Gastrocnemius medialis (tissue), 4 donors: ENCODE measurements at regions not wholly inside any gene's neighbourhood (a gene's known extent, or its start where the extent isn't known, plus 50 kb on each side); places are given as distances from the start of the nearest gene placed in this dataset.
"Not testable (repeated sequence)": the region's sequence is repeated elsewhere in the genome, so short reads cannot be mapped to it uniquely, and the experiment has no call there.

Experiments used
- ATAC-seq, 2 donors: fragments of 150-250 bp; one replicate each; pipeline ENCODE4 v1.9.1; 2016
- DNase-seq, 2 donors: peaks; one replicate each; pipeline ENCODE4 v3.0.0-alpha.2; 2019
- H3K27ac ChIP-seq, 4 donors: fragments of 200-600 bp; sonication (generic); 1 replicate in 1 of 4; 2 replicates in 3 of 4; pipeline ENCODE4 v1.5.1; 2016 to 2018; ENCODE audit warnings: mild to moderate bottlenecking in 2 of 4, moderate library complexity in 1 of 4
- H3K27me3 ChIP-seq, 3 donors: fragments of 200-600 bp; sonication (generic) in 2 of 3; 1 replicate in 1 of 3; 2 replicates in 2 of 3; pipeline versions ENCODE4 v1.5.1 to v1.6.0; 2016 to 2019; ENCODE audit warnings: mild to moderate bottlenecking in 1 of 3, moderate library complexity in 1 of 3
- H3K36me3 ChIP-seq, 2 donors: fragments of 200-600 bp; sonication (generic) in 1 of 2; one replicate each; pipeline ENCODE4 v1.5.1; 2017 to 2018
- H3K4me1 ChIP-seq, 2 donors: fragments of 200-600 bp; sonication (generic) in 1 of 2; one replicate each; pipeline ENCODE4 v1.5.1; 2016 to 2017; ENCODE audit warnings: mild to moderate bottlenecking in 2 of 2
- H3K4me3 ChIP-seq, 4 donors: fragments of 200-600 bp; sonication (generic) in 3 of 4; 1 replicate in 1 of 4; 2 replicates in 3 of 4; pipeline ENCODE4 v1.5.1; 2016 to 2019; ENCODE audit warnings: mild to moderate bottlenecking in 2 of 4
- H3K9me3 ChIP-seq, 3 donors: fragments of 200-600 bp; sonication (generic) in 2 of 3; 1 replicate in 1 of 3; 2 replicates in 2 of 3; pipeline ENCODE4 v1.5.1; 2016 to 2019
- POLR2A ChIP-seq, 2 donors: fragments of 450-650 bp; IDR thresholded peaks; one replicate each; pipeline ENCODE4 v1.6.1; 2017; ENCODE audit warnings: antibody characterized with exemption in 2 of 2, mild to moderate bottlenecking in 2 of 2, moderate library complexity in 2 of 2
- in situ Hi-C, 4 donors: fragments of 200-750 bp; cut with MboI; loops; one replicate each; pipeline versions ENCODE4 v1.15.0 to v1.8.0; 2017; ENCODE audit warnings: low sequenced_read_pairs in 4 of 4
- intact Hi-C: fragments of 100-400 bp; cut with DNase I; formaldehyde crosslinking; loops from one replicate; pipeline ENCODE4 v1.15.1; 2023; ENCODE audit warnings: low total_unique reads
- TF ChIP-seq, protein P1 (sequence below), 5 experiments: fragments of 450-650 bp in 3 of 5; fragments of 200-600 bp in 2 of 5; sonication (generic) in 2 of 5; IDR thresholded peaks in 4 of 5; conservative IDR thresholded peaks in 1 of 5; 1 replicate in 4 of 5; 2 replicates in 1 of 5; pipeline ENCODE4 v1.5.1; 2016 to 2019; ENCODE audit warnings: antibody characterized with exemption in 5 of 5, mild to moderate bottlenecking in 3 of 5, moderate library complexity in 3 of 5

DNA sequence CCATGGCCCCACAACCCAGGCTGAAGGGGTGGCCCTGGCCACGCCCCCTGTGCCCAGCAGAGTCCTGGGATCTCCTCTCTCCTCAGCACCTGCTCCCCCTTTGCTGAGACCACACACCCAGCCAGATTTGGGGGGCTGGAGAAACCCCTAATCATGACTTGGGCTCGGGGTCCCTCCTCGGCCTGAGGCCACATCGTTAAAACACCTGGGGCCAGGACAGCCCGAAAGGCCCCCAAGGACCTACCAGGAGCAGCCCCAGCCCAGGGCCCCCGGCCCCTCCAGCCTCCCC, 116.7 kb downstream of the FAM53A start:
- in situ Hi-C loops, result no loop called here
- peaks cover 39 to 50% (median 47%) of the 10 kb centered on the region in 3 donors for H3K27me3 ChIP-seq
- TF ChIP-seq, protein P1, sequence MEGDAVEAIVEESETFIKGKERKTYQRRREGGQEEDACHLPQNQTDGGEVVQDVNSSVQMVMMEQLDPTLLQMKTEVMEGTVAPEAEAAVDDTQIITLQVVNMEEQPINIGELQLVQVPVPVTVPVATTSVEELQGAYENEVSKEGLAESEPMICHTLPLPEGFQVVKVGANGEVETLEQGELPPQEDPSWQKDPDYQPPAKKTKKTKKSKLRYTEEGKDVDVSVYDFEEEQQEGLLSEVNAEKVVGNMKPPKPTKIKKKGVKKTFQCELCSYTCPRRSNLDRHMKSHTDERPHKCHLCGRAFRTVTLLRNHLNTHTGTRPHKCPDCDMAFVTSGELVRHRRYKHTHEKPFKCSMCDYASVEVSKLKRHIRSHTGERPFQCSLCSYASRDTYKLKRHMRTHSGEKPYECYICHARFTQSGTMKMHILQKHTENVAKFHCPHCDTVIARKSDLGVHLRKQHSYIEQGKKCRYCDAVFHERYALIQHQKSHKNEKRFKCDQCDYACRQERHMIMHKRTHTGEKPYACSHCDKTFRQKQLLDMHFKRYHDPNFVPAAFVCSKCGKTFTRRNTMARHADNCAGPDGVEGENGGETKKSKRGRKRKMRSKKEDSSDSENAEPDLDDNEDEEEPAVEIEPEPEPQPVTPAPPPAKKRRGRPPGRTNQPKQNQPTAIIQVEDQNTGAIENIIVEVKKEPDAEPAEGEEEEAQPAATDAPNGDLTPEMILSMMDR (IDR thresholded peaks at IDR 0.05 in 4 of 5, conservative IDR thresholded peaks at IDR 0.05 in 1 of 5), result no peak
- no peak for TF ChIP-seq POLR2A (IDR thresholded peaks at IDR 0.05)
- DNase-seq (no peak), ATAC-seq (no peak)
- intact Hi-C loops, result no loop called here
- H3K27ac ChIP-seq, result no peak overlapping the region
- no peaks in the 10 kb centered on the region for H3K4me1 ChIP-seq
- no peak overlapping the region for H3K4me3 ChIP-seq
- H3K9me3 ChIP-seq, result no peaks in the 10 kb centered on the region
- H3K36me3 ChIP-seq, result no peaks in the 10 kb centered on the region

DNA sequence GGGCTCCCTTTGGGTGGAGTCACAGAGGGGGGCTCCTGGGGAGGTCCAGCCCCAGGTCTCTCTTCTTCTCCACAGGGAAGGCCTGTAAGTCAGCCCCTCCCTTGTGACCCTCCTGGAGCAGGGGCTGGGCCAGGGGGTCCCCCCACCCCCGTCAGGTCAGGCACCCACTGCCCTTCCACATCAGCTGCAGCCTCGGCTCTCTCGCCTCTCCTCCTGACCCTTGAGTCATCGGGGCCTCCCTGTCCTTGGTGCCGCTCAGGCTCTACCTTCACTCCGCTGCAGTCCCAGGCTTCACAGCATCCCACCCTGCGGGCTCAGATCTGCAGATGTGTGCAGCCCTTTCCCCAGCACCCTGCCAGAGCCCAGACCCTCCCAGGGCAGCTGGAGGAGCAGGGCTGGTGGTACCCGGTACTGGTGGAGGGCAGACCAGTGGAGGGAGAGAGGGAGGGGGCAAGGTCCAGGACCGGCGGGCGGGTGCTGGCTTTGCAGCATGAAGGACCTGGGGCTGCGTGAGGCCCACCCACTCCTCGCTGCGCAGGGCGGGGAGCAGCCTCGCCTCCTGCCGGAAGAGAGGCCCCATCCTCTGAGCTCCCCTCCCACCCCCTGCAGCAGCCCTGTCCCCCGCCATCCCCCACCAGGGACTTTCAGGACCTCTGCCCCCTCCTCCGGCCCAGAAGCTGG, 117.1 kb downstream of the FAM53A start:
- no peak for DNase-seq
- Histone ChIP-seq H3K36me3 (no peaks in the 10 kb centered on the region), H3K27ac (no peak overlapping the region), H3K4me3 (no peak overlapping the region), H3K4me1 (no peaks in the 10 kb centered on the region), H3K9me3 (no peaks in the 10 kb centered on the region), H3K27me3 (peaks cover 43 to 55% (median 50%) of the 10 kb centered on the region in 3 donors)
- in situ Hi-C loops (no loop called here), intact Hi-C loops (no loop called here)
- ATAC-seq, result no peak
- no peak for TF ChIP-seq POLR2A (IDR thresholded peaks at IDR 0.05)
- TF ChIP-seq, protein P1 (IDR thresholded peaks at IDR 0.05 in 4 of 5, conservative IDR thresholded peaks at IDR 0.05 in 1 of 5), result no peak

DNA sequence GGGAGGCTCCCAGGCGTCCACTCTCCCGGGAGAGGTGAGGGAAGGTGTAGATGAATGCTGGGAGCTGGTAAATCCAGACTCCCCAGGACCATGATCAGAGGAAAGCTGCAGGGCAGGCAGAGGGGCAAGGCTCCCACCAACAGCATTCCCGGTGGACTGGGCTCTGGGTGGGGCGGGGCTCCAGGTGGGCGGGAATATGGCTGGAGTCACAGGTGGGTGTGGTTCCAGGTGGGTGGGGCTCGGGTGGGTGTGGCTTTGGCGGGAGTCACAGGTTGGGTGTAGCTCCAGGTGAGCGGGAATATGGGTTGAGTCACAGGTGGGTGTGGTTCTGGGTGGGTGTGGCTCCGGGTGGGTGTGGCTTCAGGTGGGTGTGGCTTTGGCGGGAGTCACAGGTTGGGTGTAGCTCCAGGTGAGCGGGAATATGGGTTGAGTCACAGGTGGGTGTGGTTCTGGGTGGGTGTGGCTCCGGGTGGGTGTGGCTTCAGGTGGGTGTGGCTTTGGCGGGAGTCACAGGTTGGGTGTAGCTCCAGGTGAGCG, 117.7 kb downstream of the FAM53A start:
- H3K36me3 ChIP-seq, ATAC-seq, H3K4me1 ChIP-seq, in situ Hi-C loops, H3K9me3 ChIP-seq, H3K27ac ChIP-seq, DNase-seq, intact Hi-C loops, H3K4me3 ChIP-seq: not testable (repeated sequence)
- peaks cover 49 to 60% (median 50%) of the 10 kb centered on the region in 3 donors for H3K27me3 ChIP-seq

DNA sequence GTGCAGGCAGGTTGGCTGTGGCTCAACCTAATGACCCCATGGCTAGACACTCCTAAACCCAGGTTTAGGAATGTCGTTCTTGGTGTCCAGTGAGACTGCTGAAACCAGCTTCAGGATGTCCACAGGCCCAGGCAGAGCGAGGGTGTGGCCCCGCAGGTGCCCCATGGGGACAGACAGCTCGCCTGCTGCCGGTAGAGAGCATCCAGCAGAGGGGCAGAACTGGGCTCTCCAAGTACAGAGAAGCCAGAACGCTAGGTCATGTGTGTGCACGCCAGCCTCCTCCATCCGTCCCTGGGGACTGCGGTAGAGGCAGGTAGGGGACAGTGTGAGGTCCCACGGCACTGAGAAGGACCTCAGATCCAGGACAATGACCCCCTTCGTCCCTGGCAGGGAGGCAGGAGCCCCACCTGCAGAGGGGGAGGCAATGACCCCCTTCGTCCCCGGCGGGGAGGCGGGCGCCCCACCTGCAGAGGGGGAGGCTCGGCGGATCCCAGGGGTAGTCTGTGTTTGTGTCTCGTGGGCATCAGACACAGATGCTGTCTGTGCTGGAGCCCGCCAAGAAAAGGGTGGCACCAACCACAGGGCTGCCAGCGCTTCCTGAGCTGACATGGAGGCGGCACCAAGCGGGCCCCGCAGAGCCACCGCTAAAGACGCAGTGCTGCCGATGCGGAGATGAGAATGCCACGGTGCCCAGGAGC, 118.4 kb downstream of the FAM53A start:
- H3K4me3 ChIP-seq, result no peak overlapping the region
- in situ Hi-C loops (no loop called here), intact Hi-C loops (no loop called here)
- no peaks in the 10 kb centered on the region for H3K36me3 ChIP-seq
- no peak overlapping the region for H3K27ac ChIP-seq
- DNase-seq, result no peak
- TF ChIP-seq POLR2A (IDR thresholded peaks at IDR 0.05), result no peak
- TF ChIP-seq, protein P1 (IDR thresholded peaks at IDR 0.05 in 4 of 5, conservative IDR thresholded peaks at IDR 0.05 in 1 of 5), result no peak
- peaks cover 50 to 66% (median 53%) of the 10 kb centered on the region in 3 donors for H3K27me3 ChIP-seq
- ATAC-seq, result no peak
- no peaks in the 10 kb centered on the region for H3K4me1 ChIP-seq
- no peaks in the 10 kb centered on the region for H3K9me3 ChIP-seq

DNA sequence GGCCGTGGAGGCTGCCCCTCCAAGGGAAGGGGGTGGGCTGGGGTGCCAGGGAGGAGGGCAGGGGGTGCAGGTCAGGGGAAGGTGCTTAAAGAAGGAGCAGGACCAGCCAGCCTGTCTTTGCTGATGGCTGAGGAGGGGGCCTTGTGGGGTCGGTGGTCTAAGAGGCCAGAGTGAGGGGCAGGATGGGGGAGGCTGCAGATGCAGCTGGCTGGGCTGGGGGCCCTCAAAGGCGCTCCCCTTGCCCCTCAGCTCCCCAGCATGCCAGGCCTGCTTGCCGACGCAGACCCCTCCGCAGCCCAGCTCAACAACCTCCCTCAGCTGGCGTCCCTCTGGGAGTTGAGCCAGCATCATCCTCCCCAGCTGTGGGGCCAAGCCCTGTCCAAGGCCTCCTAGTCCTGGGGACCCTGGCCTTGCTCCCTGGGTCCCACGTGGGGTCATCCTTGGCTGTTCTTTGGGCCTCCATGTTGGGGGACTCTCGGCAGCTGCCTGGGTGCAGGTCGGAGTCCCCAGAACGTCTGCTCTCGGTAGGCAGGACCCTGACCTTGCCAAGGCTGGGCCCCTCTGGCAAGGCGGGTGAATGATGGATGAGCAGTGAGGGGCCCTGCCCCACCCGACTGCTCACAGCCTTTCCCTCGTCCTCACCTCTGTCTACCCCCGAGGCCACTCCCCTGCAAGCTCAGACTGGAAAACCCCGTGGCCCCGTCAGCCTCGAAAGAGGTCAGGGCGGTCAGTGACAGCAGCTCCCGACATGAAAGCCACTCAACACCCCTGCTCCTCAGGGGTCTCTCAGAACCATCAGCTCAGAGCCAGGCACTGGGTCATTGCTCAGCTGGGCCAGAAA, 119.4 kb downstream of the FAM53A start:
- no peak overlapping the region for H3K27ac ChIP-seq
- H3K4me3 ChIP-seq, result no peak overlapping the region
- no peak for ATAC-seq
- no peaks in the 10 kb centered on the region for H3K36me3 ChIP-seq
- intact Hi-C loops (no loop called here), in situ Hi-C loops (no loop called here)
- TF ChIP-seq, protein P1 (IDR thresholded peaks at IDR 0.05 in 4 of 5, conservative IDR thresholded peaks at IDR 0.05 in 1 of 5), result no peak
- TF ChIP-seq POLR2A (IDR thresholded peaks at IDR 0.05), result no peak
- peaks cover 49 to 73% (median 57%) of the 10 kb centered on the region in 3 donors for H3K27me3 ChIP-seq
- H3K4me1 ChIP-seq, result no peaks in the 10 kb centered on the region
- DNase-seq, result no peak
- no peaks in the 10 kb centered on the region for H3K9me3 ChIP-seq
